NCI-H1436 (cell line): ENCODE measurements at regions not wholly inside any gene's neighbourhood (a gene's known extent, or its start where the extent isn't known, plus 50 kb on each side); places are given as distances from the start of the nearest gene placed in this dataset.
A peak's percentile ranks its signal among the peaks of the same experiment; 100 is the strongest.

Experiments used
- DNase-seq: peaks from one replicate; lab custom pipeline; 2025; lab: John Stamatoyannopoulos, UW

DNA sequence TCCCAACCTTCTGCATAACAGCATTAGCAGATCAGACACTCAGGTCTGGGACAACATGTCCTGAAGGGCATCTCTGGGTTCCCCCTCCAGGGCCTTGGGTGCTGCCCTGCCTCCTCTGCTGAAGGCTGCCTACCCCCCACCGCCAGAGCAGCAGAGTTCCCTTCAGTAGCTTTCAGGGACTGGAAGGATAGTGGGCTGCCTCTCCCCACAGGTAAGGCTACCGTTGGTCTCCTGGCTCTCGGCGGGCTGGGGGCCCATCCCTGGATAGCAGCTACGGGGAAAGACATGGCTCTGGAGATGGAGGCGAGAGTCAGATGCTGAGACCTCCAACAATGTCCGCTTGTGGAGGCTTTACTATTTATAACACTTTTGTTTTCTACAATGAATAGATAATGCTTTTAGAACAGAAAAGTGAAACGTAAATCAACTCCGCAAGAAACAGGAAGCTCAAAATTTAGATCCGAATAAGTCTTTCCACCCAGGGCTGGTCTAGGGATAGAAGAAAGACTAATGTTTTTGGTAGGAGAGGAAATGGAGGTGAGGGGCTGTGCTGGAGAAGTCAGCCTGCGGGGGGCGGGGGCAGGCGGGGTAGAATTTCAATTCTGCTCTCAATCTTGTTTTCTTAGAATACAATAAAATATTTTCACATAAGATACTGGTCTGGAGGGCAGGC is 58.4 kb downstream of the ARL4C start:
- no peak for DNase-seq

DNA sequence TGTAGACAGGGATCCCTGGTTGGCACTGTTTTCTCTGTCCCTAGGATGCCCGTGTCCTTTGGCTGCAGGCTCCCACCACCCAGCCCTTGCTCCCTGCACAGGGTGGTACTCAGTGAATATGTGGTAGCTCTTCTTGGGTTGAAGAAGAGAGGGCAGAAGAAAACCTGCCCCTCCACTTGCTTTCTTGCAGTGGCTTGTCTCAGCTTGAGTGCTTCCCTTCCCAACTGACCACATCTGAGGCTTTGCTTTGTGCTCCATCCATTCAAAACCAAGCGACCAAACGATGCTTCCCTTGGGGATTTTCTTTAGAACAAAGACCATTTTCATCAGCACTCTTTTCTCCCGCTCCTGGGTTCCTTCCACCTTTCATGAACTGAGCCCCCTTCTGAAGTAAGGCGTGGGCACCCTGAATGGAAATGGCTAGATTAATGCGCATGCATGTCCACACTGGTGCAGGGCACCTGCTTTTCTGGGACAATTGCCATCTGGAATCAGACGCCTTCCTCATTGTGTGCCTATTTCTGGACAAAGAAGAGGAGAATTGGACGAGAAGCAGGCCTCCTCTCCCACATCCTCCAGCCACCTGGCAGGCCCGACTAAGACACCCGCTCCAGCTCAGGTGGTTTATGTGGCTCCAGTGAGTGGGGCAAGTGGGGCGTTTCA is 59.1 kb downstream of the ARL4C start:
- DNase-seq, result peak; percentile 23

GRCh38 chr2:234436482-234436837 is 60.4 kb downstream of the ARL4C start:
- DNase-seq, result no peak

DNA sequence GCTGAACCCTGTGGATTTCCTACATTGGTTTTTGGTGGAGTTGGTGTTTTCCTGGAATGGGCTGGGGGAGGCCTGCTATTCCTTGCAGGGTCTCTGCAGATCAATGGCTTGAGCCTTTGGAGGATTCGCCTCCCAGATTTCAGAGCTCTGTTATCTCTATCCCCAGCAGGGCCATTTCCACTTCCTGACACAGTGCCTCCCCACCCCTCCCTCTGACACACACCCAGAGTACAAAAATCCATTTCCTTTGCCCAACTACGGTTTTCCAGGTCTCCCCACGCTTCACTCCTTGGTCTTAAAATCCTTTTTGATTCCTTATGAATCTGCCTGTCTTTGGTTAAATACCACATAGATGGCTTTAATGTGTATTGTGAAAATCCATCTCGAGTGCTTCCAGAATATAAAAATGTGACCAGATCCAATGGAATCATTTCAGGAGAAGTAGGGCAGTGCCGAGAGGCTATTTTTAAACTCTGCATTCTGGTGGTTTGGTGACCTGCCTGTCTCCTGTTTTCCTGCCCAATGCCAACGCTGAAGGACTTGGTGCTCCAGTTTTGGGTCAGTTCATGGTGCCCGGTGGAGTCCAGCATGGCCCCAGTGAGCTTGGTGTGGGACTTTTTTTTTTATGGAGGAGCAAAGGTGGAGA is 60.9 kb downstream of the ARL4C start:
- DNase-seq, result no peak

- no peak for DNase-seq
Measured at GRCh38 chr2:234433201-234433600, 63.7 kb downstream of the ARL4C start.

- DNase-seq, result no peak
Measured at GRCh38 chr2:234430871-234431270, 66.0 kb downstream of the ARL4C start.

DNA sequence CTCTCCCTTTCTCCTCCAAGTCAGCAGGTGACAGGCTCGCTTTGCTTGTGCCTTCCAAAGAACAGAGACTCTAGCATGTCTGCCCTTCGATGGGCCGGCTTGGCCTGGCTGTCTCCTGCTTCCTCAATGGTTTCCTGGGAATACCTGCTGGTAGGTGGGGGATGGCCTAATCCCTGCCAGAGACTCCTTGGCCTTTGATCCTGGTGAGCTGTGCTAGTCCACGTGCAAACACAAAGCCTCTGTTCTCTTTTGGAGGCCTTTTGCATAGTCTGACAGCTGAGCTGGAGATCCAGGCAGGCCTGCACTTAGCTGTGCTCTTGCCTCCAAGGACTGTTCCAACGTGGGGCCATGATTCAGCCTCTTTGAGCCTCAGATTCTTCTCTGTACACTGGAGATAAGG is 67.6 kb downstream of the ARL4C start:
- DNase-seq, result no peak

DNA sequence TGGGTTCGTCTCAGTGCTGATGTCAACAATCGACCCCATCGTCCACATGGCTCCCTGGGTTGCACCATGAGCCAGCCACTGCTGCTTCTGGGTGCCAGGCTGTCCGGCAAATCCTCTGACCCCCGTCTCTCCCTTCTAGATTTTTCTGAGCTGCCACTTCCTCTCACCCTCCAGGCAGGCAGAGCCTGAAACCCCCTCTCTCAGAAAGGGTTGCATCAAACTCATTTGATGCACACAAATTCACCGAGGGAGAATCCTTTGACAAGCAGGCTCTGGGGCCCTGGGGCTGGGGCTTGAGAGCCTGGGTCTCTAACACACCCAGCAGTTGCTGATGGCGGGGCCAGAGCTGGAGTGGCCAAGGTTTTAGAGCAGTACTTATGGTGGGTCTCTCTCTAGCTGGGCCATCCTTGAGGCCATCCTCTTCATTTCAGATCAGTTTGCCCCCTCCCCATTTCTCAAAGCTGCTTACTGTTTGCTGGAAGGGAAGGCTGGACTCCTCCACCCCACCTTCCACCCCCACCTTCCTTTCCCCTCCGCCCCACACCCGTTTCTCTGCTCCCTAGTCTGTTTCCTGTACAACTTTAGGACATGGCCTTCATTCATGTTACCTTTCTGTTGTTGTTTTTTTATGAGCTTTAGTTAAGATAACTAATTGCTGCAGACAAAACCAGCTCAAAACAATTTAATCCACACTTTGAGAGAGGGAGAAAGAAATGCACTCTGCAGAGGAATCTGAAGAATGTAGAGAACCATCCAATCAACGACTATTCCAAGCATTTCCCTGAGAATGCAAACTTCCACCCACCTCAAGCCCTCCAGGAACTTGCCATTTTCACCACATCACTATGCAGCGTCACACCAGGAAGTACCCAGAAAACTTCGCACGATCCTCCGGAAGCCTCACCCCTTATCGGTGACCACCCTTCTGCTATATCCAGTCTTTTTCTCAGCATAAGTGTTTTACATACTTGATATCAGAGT is 69.5 kb downstream of the ARL4C start:
- DNase-seq, result no peak

DNA sequence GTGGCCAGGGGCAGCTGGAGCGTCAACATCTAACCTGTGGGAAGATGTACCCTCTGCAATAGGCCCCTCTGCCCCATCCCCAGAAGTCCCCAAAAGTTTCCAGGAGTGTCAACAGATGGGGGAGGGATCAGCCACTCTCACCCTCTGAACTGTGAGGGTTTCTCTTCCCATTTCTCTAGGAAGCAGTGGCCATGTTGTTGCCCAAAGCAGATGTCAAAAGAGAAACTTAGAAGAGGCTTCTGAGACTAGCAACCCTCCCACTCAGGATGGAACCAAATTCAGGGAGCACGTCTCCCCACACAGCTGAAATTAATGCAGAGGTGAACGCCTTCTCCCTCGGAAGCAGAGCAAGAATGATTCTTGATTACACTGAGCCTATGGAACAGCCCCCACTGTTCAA is 70.3 kb downstream of the ARL4C start:
- no peak for DNase-seq

- no peak for DNase-seq
Measured at GRCh38 chr2:234425639-234426603, 71.0 kb downstream of the ARL4C start.

DNA sequence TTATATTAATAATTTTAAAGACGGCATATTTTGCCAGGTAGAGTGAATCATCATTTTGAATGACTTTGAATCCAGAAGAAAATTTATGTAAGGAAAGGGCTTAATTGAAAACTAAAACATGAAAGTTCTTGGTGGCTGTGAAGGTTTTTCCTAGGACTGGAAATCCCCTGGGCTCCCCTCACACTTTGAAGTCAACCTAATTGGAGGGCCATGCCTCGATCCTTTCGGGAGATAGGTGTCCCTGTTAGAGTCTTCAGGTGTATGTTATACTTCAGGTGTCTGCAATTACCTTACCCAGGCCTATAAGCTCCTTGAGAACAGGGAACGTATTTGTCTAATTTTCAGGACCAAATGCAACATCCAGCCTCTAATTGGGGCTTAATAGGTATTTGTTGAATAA is 73.0 kb downstream of the ARL4C start:
- no peak for DNase-seq

GRCh38 chr2:234422981-234423431 is 73.9 kb downstream of the ARL4C start:
- DNase-seq, result no peak

DNA sequence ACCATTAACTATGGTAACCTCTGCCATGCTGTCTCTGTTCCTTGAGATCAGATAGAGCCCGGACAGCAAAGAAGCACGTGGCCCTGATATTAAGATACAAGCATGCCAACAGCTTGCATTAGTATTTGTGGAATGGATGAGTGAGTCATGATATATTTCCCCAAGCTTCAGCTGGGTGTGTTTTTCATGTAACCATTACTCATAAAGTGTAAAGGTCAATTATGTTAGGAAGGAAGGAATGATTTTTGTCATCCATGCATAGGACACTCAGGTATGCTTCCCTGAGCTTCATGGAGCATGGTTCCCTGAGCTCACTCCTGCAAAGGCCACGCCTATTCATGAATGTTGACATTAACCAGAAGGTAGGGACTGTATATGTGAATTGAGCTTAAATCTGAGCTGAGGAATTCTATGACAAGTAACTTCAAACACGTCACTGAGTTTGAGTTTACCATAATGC is 74.6 kb downstream of the ARL4C start:
- DNase-seq, result no peak

DNA sequence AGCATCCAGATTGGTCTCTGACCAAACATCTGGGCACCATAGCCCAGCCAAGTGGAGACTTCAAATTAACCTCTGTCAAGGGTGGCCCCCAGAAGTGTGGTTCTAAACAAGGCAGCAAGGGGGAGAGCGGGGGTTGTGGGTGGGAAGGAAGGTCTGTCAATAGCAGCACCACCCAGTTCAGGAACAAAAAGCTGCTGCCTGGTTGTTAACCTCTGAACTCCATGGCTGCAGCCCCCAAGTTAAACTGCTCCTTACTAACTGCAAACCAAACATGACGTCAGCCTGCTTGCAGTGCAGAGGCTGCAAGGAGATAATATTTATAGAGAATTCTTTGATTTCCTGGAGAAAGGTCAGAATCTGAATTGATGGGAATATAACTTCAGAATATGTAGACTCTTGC is 76.5 kb downstream of the ARL4C start:
- no peak for DNase-seq

DNA sequence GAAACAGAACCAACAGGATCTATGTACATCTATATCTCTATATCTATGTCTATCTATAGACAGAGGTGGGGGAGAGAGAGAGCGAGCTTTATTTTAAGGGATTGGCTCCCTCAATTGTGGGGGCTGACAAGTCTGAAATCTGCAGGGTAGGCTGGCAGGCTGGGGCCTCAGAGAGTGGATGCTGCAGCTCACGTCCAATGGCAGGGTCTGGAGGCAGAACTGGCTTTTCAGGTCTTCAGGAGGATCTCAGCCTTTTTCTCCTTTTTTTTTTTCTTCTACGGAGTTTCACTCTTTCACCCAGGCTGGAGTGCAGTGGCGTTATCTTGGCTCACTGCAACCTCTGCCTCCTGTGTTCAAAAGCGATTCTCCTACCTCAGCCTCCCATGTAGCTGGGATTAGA is 77.2 kb downstream of the ARL4C start:
- no peak for DNase-seq

GRCh38 chr2:234415706-234416105 is 81.2 kb downstream of the ARL4C start:
- no peak for DNase-seq

DNA sequence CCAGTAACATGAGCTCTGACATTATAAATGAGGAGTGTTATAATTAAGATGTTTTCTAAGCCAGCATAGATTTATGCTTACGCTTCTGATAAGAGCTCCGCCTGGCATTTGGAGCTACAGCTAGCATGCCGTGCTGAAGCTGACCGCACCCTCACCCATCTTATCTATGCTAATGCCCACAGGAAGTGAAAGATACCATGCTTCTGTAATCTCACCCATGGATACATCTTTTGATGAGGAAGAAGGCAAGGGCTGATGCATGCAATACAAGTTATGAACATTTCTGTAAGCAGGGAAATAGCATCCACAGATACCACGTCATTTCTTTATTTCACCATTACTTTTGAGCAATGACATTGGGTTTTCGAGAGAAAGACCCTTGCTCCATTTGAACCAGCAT is 82.3 kb downstream of the ARL4C start:
- no peak for DNase-seq

DNA sequence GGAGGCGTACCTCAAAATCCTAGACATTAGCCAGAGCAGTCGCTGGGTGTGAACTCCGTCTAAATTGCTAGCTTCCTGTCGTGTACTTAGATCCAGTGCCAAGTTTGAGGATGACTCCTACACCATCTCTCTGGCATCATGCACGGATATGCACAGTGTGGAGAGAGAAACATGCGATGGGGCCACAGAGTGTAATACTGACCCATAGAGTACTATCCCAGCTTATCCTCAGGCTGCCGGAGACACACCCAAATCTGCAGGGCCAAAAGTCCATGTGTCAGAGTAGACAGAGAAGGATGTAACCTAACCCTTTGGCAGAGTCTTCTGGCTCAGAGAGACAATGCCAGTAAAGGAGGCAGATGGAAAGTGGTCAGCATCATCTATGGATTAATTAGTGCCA is 84.2 kb downstream of the ARL4C start:
- no peak for DNase-seq

DNA sequence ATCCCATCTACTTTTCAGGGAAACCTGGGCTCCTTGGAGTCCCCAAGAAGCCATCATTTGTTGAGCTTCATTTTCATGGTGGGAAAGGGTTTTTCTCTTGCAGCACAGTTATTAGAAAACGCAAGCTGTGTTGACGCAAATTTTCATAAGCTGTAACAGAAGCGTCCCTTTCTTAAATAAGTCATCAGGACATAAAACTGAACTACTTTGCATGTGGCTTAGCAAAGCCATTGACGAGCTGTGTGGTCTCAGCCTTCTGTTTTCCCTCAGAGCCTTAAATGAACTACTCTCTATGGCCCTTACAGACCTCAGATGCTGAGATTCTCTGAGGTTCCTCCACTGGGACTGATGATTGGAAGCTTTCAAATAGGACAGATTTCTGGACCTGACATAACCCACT is 85.1 kb downstream of the ARL4C start:
- DNase-seq, result no peak

GRCh38 chr2:234410526-234410925 is 86.4 kb downstream of the ARL4C start:
- DNase-seq, result no peak

- DNase-seq, result no peak
Measured at GRCh38 chr2:234409590-234409989, 87.3 kb downstream of the ARL4C start.
